ENCODE measurements at regions not wholly inside any gene's neighbourhood (a gene's known extent, or its start where the extent isn't known, plus 50 kb on each side); places are given as distances from the start of the nearest gene placed in this dataset.

DNA sequence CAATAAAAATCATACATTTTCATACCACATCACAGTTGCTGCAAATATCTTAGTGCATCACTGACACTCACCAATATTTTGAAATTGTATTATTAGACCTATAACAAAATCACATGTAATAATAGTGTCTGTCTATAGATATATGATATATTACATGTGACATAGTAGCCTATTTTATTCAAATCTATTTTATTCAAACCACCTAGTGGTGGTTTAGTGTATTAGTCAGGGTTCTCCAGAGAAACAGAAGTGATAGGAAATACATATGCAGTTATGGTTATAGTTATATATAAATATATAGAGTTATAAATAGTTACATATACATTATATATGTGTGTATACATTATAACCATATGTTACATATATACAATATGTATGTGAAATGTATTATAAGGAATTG, 366.5 kb upstream of the ARID1B start:
- DNase-seq (ENCODE audit: low read depth) = no peak

- DNase-seq (ENCODE audit: low read depth) = no peak
These were observed 368.5 kb upstream of the ARID1B start for GRCh38 chr6:156408655-156409054.

GRCh38 chr6:156407334-156407733, 369.8 kb upstream of the ARID1B start:
- no peak for DNase-seq (ENCODE audit: low read depth)

DNA sequence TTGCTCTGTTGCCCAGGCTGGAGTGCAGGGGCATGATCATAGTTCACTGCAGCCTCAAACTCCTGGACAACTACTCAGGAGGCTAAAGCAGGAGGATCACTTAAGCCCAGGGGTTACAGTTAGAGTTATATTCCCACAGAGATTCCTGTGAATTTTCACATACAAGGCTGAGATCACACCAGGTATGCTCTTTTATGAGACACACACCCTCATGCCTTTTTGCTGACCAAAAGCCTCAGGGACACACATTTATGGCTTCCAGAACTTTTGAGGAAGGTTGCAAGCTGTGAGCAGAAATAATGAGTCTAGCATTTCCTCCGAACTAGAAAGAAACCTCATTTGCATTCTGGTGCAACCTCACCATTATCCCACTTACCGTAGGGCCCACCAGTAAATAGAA, 370.5 kb upstream of the ARID1B start:
- no peak for DNase-seq (ENCODE audit: low read depth)

GRCh38 chr6:156406099-156406498, 371.1 kb upstream of the ARID1B start:
- DNase-seq (ENCODE audit: low read depth) = no peak

DNA sequence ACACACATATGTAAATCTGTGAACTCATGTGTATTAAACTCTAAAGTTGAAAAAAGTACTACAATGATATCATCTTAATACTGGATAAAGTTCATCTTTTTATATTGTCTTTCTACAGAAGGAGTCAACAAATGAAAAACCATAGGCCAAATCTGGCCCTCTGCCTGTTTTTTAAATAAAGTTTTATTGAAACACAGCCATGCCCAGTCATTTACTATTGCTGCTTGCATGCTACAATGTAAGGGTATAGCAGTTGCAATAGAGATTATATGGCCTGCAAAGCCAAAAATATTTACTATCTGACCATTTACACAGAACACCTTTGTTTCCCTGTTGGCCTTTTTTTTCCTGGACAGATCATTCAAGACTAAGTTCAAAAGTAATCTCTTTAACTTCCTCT, 374.6 kb upstream of the ARID1B start:
- no peak for DNase-seq (ENCODE audit: low read depth)

GRCh38 chr6:156402227-156402626, 375.0 kb upstream of the ARID1B start:
- no peak for DNase-seq (ENCODE audit: low read depth)

DNA sequence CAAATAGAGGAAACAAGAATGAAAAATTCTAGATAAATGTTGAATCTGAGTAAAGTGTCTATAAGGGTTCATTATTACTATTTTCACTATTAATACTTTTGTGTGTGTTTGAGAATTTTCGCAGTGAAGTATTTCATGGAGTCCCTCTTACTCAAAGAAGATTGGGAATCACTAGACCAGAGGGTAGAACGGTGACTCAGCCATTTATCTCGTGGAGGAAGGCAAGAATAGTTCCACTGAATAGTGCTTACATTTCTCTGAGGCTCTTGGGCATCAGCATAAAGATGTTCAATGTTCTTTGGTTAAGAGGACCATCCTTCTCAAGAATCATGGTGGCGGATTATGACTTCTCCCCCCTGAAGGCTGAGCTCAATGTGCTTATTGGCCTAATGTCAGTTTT, 376.7 kb upstream of the ARID1B start:
- no peak for DNase-seq (ENCODE audit: low read depth)

- DNase-seq (ENCODE audit: low read depth) = no peak
These were observed 378.2 kb upstream of the ARID1B start for GRCh38 chr6:156398966-156399365.

- no peak for DNase-seq (ENCODE audit: low read depth)
These were observed 378.8 kb upstream of the ARID1B start for GRCh38 chr6:156398371-156398770.

- DNase-seq (ENCODE audit: low read depth) = no peak
These were observed 380.3 kb upstream of the ARID1B start for GRCh38 chr6:156396791-156397418.

DNA sequence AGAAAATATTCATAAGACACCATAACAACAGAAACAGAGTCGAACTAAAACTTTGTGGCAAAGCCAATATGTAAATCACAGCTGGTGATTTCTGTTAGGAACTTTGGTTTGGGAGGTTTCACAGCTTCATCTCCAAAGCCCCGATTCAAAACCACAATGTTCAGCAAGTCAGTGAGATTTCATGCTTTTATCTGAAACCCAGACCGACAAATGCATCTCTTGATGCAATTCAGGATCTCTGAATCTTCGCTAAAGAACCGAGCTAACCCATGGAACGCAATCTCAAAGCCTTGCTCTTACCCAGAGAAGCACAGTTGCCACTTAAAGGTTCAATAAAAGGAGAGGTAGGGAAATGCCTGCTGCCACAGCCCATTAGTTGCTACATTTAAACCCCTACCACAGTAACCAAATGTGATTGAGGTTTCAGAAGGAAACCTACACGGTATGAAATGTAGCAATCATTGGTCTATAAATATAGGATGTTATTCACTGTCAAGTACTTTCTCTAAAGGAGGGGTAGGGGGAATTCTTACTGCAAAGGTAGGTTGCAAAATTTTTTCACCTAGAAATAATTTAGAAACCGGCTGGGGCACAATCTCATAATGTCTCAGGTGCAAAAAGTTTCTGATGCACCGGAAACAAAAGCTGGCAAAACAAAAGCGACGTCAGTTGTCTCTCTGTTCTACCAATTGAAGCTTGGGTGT, 381.0 kb upstream of the ARID1B start:
- DNase-seq (ENCODE audit: low read depth) = no peak

- no peak for DNase-seq (ENCODE audit: low read depth)
These were observed 381.9 kb upstream of the ARID1B start for GRCh38 chr6:156395276-156395675.

GRCh38 chr6:156392648-156393047, 384.5 kb upstream of the ARID1B start:
- no peak for DNase-seq (ENCODE audit: low read depth)

GRCh38 chr6:156391977-156392376, 385.2 kb upstream of the ARID1B start:
- no peak for DNase-seq (ENCODE audit: low read depth)

DNA sequence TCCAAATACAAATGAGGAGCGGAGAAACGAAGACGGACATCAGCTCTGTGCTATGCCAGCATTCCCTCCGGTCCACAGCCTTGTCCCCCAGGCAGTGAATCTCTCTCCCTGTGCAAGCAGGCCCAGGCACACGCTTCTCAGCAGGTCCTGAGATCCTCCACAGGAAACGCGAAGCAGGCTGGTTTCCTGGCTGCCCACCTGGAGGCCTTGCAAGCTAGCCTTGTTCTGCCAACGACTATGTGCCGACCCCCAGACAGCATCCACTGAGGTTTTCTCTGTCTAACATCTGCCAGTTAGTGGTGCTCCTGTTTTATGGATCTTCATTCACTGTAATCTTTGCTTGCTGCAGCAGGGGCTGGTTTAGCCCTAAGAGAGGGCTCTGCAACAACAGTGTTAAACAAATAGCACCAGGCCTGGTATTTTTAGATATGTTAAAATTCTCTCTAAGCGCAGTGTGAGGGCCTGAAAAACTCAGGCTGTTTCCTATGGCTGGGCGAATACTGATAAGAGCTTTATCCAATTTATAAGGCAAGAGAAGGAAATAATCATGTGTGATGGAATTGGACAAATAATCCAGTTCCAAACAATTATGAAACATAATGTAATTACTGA, 386.0 kb upstream of the ARID1B start:
- no peak for DNase-seq (ENCODE audit: low read depth)

- DNase-seq (ENCODE audit: low read depth) = no peak
These were observed 386.6 kb upstream of the ARID1B start for GRCh38 chr6:156390621-156391020.

DNA sequence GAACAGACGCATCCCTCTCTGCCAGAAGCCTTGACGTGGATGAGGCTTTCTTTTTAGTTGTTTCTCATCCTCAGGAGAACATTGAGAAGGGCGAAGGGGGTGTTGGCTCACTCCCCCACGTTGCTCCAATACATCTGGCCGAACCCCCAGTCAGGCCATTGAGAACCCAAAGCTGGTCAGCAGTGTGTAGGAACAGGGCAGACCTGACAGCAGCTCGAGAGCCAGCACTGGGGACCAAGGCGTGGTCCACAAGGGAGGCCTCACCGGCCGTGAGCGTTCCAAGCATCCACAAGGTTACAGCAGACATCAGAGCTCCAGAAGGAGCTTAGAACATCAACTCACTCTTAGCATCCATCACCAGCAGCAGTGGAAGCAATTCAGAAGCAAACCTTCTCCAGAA, 387.9 kb upstream of the ARID1B start:
- DNase-seq (ENCODE audit: low read depth) = no peak

DNA sequence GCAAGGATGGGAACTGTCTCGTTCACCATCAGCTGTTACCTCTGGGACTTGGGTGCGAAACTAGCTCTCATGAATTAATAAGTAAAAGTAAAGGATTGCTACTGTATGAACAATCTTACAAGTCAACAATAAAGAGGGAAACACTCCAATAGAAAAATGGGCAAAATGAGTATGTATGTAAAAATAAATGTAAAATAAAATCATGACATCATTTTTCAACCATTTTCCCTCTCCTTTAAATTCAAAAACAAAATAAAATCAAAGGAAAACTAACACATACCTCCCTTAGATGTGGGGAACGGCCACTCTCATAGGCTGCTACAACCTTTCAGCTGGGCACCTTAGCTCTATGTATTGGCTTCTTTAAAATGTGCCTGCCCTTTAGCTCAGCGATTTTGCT, 389.7 kb upstream of the ARID1B start:
- no peak for DNase-seq (ENCODE audit: low read depth)

GRCh38 chr6:156383059-156383458, 394.1 kb upstream of the ARID1B start:
- DNase-seq (ENCODE audit: low read depth) = no peak

- no peak for DNase-seq (ENCODE audit: low read depth)
These were observed 397.5 kb upstream of the ARID1B start for GRCh38 chr6:156379392-156380289.

DNA sequence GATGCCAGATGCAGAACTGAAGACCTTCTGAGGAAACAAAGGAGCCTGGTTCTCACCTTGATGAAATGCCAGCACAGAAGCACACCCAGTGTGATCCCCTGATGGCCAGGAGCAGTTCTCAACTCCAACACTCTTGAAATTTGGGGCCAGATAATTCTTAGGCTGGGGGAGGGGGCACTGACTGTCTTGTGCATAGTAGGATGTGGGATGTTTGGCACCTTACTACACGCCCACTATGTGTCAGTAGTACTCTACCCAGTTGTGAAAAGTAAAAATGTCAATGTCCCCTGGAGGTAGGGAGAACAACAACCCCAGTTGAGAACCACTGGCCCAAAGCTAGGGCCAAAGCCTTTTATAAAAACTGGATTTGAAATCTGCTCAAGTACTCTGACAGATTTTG, 398.3 kb upstream of the ARID1B start:
- no peak for DNase-seq (ENCODE audit: low read depth)

GRCh38 chr6:156376091-156376490, 401.1 kb upstream of the ARID1B start:
- DNase-seq (ENCODE audit: low read depth) = no peak
